DMS79 (cell line): ENCODE measurements at regions not wholly inside any gene's neighbourhood (a gene's known extent, or its start where the extent isn't known, plus 50 kb on each side); places are given as distances from the start of the nearest gene placed in this dataset.
"Not testable (repeated sequence)": the region's sequence is repeated elsewhere in the genome, so short reads cannot be mapped to it uniquely, and the experiment has no call there.

Source experiments
- DNase-seq: peaks from one replicate; lab custom pipeline; 2025; lab: John Stamatoyannopoulos, UW

- not testable (repeated sequence) for DNase-seq
Measured at GRCh38 chr2:131639001-131639620, 111.4 kb downstream of the CCDC74A start.

GRCh38 chr2:131641414-131642206 lies 113.9 kb downstream of the CCDC74A start:
- DNase-seq: no peak

- DNase-seq: not testable (repeated sequence)
Measured at GRCh38 chr2:131643180-131643579, 115.5 kb downstream of the CCDC74A start.

GRCh38 chr2:131645177-131645765 lies 117.6 kb downstream of the CCDC74A start:
- no peak for DNase-seq

- not testable (repeated sequence) for DNase-seq
Measured at GRCh38 chr2:131646220-131646619, 118.5 kb downstream of the CCDC74A start.

GRCh38 chr2:131646669-131647297 lies 119.1 kb downstream of the CCDC74A start:
- DNase-seq: no peak

- DNase-seq: not testable (repeated sequence)
Measured at GRCh38 chr2:131648565-131648964, 120.9 kb downstream of the CCDC74A start.

GRCh38 chr2:131652246-131652645 lies 124.6 kb downstream of the CCDC74A start:
- DNase-seq: not testable (repeated sequence)

- not testable (repeated sequence) for DNase-seq
Measured at GRCh38 chr2:131654107-131654506, 126.4 kb downstream of the CCDC74A start.

GRCh38 chr2:131656816-131657633 lies 129.3 kb downstream of the CCDC74A start:
- no peak for DNase-seq

GRCh38 chr2:131657895-131658768 lies 130.4 kb downstream of the CCDC74A start:
- DNase-seq: no peak

- DNase-seq: no peak
Measured at GRCh38 chr2:131658769-131659131, 131.1 kb downstream of the CCDC74A start.

GRCh38 chr2:131659168-131659572 lies 131.5 kb downstream of the CCDC74A start:
- DNase-seq: peak; percentile 65

- peak; percentile 55 for DNase-seq
Measured at GRCh38 chr2:131661101-131661782, 133.6 kb downstream of the CCDC74A start.

GRCh38 chr2:131661884-131662535 lies 134.3 kb downstream of the CCDC74A start:
- DNase-seq: not testable (repeated sequence)

GRCh38 chr2:131663501-131663900 lies 135.8 kb downstream of the CCDC74A start:
- DNase-seq: not testable (repeated sequence)

- DNase-seq: not testable (repeated sequence)
Measured at GRCh38 chr2:131665716-131666115, 138.0 kb downstream of the CCDC74A start.

GRCh38 chr2:131668794-131669540 lies 141.3 kb downstream of the CCDC74A start:
- DNase-seq: not testable (repeated sequence)
